HG03039 (cell line): ENCODE measurements at regions not wholly inside any gene's neighbourhood (a gene's known extent, or its start where the extent isn't known, plus 50 kb on each side); places are given as distances from the start of the nearest gene placed in this dataset.
"Not testable (repeated sequence)": the region's sequence is repeated elsewhere in the genome, so short reads cannot be mapped to it uniquely, and the experiment has no call there.

ENCODE experiments used
- ATAC-seq: cut with Tn5 transposase; IDR thresholded peaks from one replicate; pipeline ENCODE4 v1.9.1; 2021; ENCODE audit warnings: mild to moderate bottlenecking, moderate library complexity; ENCODE audit not compliant: unreplicated experiment

GRCh38 chr6:156689656-156690055 lies 87.5 kb upstream of the ARID1B start:
- ATAC-seq = no peak

GRCh38 chr6:156688620-156688971 lies 88.6 kb upstream of the ARID1B start:
- no peak for ATAC-seq

GRCh38 chr6:156687789-156688619 lies 89.2 kb upstream of the ARID1B start:
- no peak for ATAC-seq

GRCh38 chr6:156686995-156687788 lies 90.0 kb upstream of the ARID1B start:
- ATAC-seq = peak; percentile 72

GRCh38 chr6:156686301-156686994 lies 90.7 kb upstream of the ARID1B start:
- ATAC-seq = no peak

GRCh38 chr6:156685823-156686222 lies 91.4 kb upstream of the ARID1B start:
- ATAC-seq = no peak

GRCh38 chr6:156683821-156684220 lies 93.4 kb upstream of the ARID1B start:
- no peak for ATAC-seq

- ATAC-seq = no peak
These were observed 100.5 kb upstream of the ARID1B start for GRCh38 chr6:156676721-156677120.

- ATAC-seq = no peak
These were observed 103.0 kb upstream of the ARID1B start for GRCh38 chr6:156674197-156674596.

- ATAC-seq = not testable (repeated sequence)
These were observed 107.1 kb upstream of the ARID1B start for GRCh38 chr6:156670097-156670496.

- no peak for ATAC-seq
These were observed 115.1 kb upstream of the ARID1B start for GRCh38 chr6:156662025-156662445.

- ATAC-seq = no peak
These were observed 116.8 kb upstream of the ARID1B start for GRCh38 chr6:156660389-156660788.

- no peak for ATAC-seq
These were observed 117.4 kb upstream of the ARID1B start for GRCh38 chr6:156659822-156660198.

- no peak for ATAC-seq
These were observed 118.0 kb upstream of the ARID1B start for GRCh38 chr6:156658966-156659821.

GRCh38 chr6:156658186-156658965 lies 118.8 kb upstream of the ARID1B start:
- no peak for ATAC-seq

GRCh38 chr6:156657296-156657695 lies 119.9 kb upstream of the ARID1B start:
- ATAC-seq = no peak

- no peak for ATAC-seq
These were observed 122.0 kb upstream of the ARID1B start for GRCh38 chr6:156654919-156655918.

GRCh38 chr6:156652231-156652750 lies 124.9 kb upstream of the ARID1B start:
- no peak for ATAC-seq
